HG03045 (cell line): ENCODE measurements at regions not wholly inside any gene's neighbourhood (a gene's known extent, or its start where the extent isn't known, plus 50 kb on each side); places are given as distances from the start of the nearest gene placed in this dataset.

Experiments
- ATAC-seq: cut with Tn5 transposase; IDR thresholded peaks from one replicate; pipeline ENCODE4 v1.9.1; 2021; ENCODE audit warnings: mild to moderate bottlenecking, moderate library complexity; ENCODE audit not compliant: unreplicated experiment

DNA sequence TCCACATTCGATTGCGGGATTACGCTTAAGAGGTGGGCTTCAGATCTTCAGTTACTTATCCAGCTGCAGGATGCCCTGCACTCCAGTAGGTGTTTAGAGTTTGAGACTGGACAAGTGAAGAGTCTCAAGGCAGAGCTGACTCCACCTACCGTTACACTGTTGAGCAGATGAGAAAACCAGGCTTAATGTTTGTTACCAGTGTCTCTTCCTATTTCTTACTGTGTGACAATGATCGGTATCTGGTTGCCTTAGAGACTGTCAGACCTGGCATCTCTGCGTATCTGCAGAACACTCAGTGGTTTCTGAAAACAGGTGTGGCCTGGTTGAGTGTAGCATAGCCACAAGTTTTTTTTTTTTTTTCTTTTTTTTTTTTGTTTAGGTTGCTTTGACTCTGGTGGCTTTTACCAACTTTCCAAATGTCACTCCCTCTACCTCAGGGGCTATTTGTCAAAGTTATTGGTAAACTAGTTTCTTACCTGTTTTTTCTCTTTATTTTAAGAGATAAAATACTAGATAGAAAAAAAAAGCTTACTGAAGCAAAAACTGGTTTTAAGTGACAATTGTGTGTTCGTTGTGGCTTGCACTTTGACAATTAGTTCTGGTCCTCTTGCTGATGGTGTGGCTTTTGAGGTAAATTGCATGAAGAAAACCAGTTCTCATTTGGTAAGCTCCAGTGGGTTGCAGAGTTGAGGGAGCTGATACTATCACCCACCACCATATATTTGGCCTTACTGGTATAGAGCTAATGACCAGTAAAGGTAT is 284.8 kb downstream of the ETS1 start:
- peak; percentile 85 for ATAC-seq

- ATAC-seq: no peak
These were observed 285.6 kb downstream of the ETS1 start for GRCh38 chr11:128301756-128302155.

GRCh38 chr11:128300785-128301184 is 286.6 kb downstream of the ETS1 start:
- no peak for ATAC-seq

DNA sequence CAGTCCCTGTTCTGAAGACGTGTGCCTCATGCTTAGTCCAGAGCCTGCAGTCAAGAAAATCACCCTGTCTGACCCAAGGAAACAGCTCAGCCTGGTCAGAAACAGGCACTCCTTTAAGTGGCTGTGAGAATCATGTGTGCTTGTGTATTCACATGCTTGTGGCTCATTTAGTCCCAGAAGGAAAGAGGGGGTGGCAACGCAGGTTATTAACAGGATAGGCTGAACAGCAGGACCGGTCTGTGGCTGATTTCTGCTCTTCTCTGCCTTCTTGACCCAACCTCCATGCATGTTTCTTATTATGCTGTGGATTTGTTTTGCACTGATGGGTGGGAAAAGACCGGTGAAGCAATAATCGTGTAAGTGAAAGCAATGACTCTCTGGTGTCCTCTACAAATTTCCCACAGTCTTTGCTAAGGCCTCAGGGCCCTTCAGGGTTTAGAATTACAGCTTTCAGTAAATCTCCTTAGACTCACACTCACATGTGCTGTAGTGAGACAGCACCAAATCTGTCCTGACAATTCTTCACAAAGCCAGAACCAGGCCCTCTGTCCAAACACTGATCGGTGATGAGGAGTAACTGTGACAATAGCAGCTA is 288.1 kb downstream of the ETS1 start:
- ATAC-seq: peak; percentile 36

- no peak for ATAC-seq
These were observed 289.1 kb downstream of the ETS1 start for GRCh38 chr11:128298271-128298670.

DNA sequence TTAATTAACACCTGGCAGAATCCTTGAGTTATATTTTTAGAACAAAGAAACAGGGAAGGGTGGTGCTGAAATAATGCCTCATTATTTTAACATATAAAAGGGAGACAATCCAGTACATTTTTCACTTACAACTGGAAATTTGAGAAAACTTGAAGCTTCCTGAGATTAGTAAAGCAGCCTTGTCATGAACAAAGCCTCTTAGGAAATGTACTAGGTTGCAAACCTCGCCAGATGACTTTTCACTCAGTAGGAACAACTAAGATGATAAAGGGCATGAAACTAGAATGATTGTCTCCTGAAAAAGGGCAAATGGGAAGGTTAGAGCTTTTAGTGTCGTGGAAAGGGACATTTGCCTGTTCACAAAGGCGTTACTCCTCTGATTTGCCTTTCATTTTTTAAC is 289.6 kb downstream of the ETS1 start:
- ATAC-seq: no peak

- ATAC-seq: no peak
These were observed 290.2 kb downstream of the ETS1 start for GRCh38 chr11:128297091-128297651.

- ATAC-seq: no peak
These were observed 292.7 kb downstream of the ETS1 start for GRCh38 chr11:128294671-128295050.

GRCh38 chr11:128294001-128294670 is 293.2 kb downstream of the ETS1 start:
- ATAC-seq: no peak

DNA sequence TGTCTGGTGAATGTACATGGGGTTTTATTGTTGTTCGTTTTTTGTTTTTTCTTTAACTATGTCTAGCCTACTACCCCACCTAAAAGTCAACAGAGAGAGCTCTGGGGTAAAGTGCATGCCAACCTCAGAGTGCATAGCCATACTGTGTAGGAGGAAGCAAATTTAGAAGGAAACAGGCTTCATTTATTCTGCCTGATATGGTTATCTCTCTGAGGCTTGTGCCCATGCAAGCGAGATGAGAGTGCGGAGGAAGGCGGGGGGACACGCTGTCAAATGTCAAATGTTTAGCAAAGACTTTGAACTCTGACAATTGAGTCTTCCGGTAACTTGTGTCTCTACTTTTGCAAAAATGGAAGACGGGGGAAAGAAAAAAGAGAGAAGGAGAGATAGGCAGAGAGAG is 295.5 kb downstream of the ETS1 start:
- ATAC-seq: no peak

- ATAC-seq: no peak
These were observed 296.4 kb downstream of the ETS1 start for GRCh38 chr11:128291007-128291406.

GRCh38 chr11:128290106-128290840 is 297.1 kb downstream of the ETS1 start:
- ATAC-seq: peak; percentile 79

- ATAC-seq: peak; percentile 38
These were observed 298.3 kb downstream of the ETS1 start for GRCh38 chr11:128289048-128289447.

- no peak for ATAC-seq
These were observed 299.0 kb downstream of the ETS1 start for GRCh38 chr11:128288368-128288767.

DNA sequence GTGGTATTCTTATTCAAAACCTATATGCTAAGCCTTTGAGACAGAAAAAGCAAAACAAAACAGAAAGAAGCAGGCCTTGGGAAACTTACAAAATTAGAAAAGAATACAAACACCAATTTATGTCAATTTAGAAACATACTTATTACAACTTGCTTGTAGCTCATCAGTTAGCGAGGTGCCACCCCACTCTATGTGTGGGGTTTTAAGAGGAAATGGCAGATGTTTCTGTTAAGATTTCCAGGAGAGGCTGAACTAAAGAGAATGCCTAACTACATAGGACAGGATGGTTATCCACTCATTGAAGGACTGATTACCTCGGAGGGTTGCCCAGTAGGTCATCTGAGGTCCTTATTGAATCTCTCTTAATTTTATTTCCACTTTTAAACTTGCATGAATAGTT is 302.0 kb downstream of the ETS1 start:
- no peak for ATAC-seq

- ATAC-seq: no peak
These were observed 302.7 kb downstream of the ETS1 start for GRCh38 chr11:128284634-128285033.

- no peak for ATAC-seq
These were observed 303.9 kb downstream of the ETS1 start for GRCh38 chr11:128283451-128283850.

DNA sequence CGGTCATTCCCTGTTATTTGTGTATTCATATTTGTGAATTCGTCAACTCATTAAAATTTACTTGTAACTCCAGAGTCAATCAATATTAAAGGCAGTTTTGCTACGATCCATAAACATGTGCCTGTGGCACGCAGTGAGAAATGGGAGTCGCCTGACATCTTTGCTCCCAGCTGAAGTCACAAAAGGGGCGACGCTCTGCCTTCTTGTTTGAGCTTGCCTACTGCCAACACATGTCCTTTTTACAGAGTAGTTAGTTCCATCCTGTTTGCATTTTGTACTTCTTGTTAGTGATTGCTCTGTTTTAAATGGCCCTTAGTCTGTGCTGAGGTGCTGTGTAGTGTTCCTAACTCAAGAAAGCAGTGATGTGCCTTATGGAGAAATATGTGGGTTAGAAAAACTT is 305.3 kb downstream of the ETS1 start:
- no peak for ATAC-seq

GRCh38 chr11:128279866-128280265 is 307.5 kb downstream of the ETS1 start:
- ATAC-seq: no peak

DNA sequence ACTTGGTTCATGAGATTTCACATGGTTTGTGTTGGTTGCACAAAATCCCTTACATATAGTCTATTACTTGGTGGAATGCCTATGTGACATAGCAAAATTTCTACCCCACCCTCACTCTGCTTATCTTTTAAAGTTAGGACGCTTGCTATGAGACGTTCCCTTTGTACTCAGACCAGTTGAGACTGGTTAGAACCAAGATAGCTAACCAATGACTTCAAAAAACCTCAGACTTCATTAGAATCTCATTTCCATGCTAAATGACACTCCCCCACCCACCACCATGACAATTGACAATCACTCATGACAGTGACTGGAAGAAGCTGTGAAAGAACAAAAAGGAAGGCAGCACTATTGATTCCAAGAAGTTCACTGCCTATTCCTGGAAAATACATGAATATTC is 313.6 kb downstream of the ETS1 start:
- ATAC-seq: no peak

DNA sequence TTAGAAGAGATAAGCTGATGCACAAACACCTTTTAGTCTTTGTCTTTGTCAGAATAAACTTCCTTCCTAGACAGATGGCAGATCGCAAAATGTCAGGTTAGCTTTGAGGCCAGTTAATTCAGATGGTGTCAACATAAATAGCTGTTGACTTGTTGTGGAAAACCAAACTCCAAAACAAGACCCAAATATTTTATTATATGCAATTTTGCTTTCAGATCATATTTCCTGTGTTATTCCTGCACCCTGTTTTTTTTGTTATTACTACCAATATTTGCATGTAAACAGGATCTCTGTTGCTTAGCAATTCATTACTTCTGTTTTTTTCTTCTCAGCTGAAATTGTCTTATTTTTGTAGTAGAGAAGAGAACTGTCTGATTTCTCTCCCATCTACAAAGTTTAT is 316.0 kb downstream of the ETS1 start:
- ATAC-seq: no peak
